ENCODE measurements at regions not wholly inside any gene's neighbourhood (a gene's known extent, or its start where the extent isn't known, plus 50 kb on each side); places are given as distances from the start of the nearest gene placed in this dataset.

- TF ChIP-seq CTCF (conservative IDR thresholded peaks at IDR 0.05) (no peak), ZFX (IDR thresholded peaks at IDR 0.05) (no peak)
Observed at GRCh38 chr2:228878138-228878537, 392.9 kb downstream of the PID1 start.

Measured in C4-2B (cell line).